ENCODE measurements at regions not wholly inside any gene's neighbourhood (a gene's known extent, or its start where the extent isn't known, plus 50 kb on each side); places are given as distances from the start of the nearest gene placed in this dataset.

DNA sequence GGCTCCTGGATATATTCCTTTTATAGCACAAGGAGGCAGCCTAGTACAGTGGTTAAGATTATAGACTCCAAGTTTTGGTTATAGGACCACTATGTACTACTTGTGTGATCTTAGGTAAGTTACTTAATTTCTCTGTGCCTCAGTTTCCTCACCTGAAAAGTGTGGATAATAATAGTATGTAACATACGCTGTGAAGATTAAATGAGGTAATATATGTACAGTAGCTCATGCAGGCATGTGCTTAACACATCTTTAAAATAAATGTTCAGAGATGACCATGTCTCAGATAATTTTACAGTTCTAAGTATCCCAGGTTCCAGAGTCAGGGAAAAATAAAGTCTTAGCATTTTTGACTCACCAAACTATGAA lies 55.7 kb upstream of the TRABD2B start:
- TF ChIP-seq, protein P1, sequence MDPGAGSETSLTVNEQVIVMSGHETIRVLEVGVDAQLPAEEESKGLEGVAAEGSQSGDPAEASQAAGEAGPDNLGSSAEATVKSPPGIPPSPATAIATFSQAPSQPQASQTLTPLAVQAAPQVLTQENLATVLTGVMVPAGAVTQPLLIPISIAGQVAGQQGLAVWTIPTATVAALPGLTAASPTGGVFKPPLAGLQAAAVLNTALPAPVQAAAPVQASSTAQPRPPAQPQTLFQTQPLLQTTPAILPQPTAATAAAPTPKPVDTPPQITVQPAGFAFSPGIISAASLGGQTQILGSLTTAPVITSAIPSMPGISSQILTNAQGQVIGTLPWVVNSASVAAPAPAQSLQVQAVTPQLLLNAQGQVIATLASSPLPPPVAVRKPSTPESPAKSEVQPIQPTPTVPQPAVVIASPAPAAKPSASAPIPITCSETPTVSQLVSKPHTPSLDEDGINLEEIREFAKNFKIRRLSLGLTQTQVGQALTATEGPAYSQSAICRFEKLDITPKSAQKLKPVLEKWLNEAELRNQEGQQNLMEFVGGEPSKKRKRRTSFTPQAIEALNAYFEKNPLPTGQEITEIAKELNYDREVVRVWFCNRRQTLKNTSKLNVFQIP (CRISPR knock-in tag; IDR thresholded peaks at IDR 0.05; ENCODE audit: borderline replicate concordance, low read depth), result no peak
- TF ChIP-seq, protein P2, sequence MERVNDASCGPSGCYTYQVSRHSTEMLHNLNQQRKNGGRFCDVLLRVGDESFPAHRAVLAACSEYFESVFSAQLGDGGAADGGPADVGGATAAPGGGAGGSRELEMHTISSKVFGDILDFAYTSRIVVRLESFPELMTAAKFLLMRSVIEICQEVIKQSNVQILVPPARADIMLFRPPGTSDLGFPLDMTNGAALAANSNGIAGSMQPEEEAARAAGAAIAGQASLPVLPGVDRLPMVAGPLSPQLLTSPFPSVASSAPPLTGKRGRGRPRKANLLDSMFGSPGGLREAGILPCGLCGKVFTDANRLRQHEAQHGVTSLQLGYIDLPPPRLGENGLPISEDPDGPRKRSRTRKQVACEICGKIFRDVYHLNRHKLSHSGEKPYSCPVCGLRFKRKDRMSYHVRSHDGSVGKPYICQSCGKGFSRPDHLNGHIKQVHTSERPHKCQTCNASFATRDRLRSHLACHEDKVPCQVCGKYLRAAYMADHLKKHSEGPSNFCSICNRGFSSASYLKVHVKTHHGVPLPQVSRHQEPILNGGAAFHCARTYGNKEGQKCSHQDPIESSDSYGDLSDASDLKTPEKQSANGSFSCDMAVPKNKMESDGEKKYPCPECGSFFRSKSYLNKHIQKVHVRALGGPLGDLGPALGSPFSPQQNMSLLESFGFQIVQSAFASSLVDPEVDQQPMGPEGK (CRISPR knock-in tag; IDR thresholded peaks at IDR 0.05; ENCODE audit: borderline replicate concordance), result no peak

All from SK-N-SH treated with all-trans-retinoic acid at 6 μM for 48 hours (cell line).